Astrocyte (in vitro differentiated cells and primary cell): ENCODE measurements at regions not wholly inside any gene's neighbourhood (a gene's known extent, or its start where the extent isn't known, plus 50 kb on each side); places are given as distances from the start of the nearest gene placed in this dataset.

Experiments
- CTCF ChIP-seq: IDR thresholded peaks from 2 replicates; pipeline ENCODE4 v1.5.1; 2011; ENCODE audit warnings: low read depth, mild to moderate bottlenecking, inconsistent platforms, low read length, moderate library complexity; ENCODE audit not compliant: insufficient read depth
- EZH2 ChIP-seq: IDR thresholded peaks from 2 replicates; pipeline ENCODE4 v1.6.1; 2012; ENCODE audit warnings: mild to moderate bottlenecking, low read length, inconsistent platforms; ENCODE audit not compliant: insufficient read depth

- TF ChIP-seq CTCF (no peak), EZH2 (no peak)
Measured at GRCh38 chr3:102348904-102349303, 85.9 kb upstream of the ZPLD1 start.
